GM12878 (cell line): ENCODE measurements at regions not wholly inside any gene's neighbourhood (a gene's known extent, or its start where the extent isn't known, plus 50 kb on each side); places are given as distances from the start of the nearest gene placed in this dataset.

Experiments
- ATF3 ChIP-seq: IDR thresholded peaks from 2 replicates; pipeline ENCODE4 v1.6.1; 2011; ENCODE audit warnings: low read depth, mild to moderate bottlenecking, low read length, moderate library complexity, borderline replicate concordance; ENCODE audit errors: extremely low read depth
- CEBPB ChIP-seq, 2 experiments: fragments of 150-350 bp in 1 of 2; IDR thresholded peaks; 2 replicates each; pipeline ENCODE4 v1.6.1; 2012 to 2014; ENCODE audit warnings: low read depth in 2 of 2, low read length in 2 of 2, borderline replicate concordance in 1 of 2, inconsistent platforms in 1 of 2
- CTCF ChIP-seq, 3 experiments: IDR thresholded peaks in 2 of 3; conservative IDR thresholded peaks in 1 of 3; 2 replicates each; pipeline ENCODE4 v1.5.1; 2011; ENCODE audit warnings: low read depth in 3 of 3, low read length in 3 of 3, mild to moderate bottlenecking in 3 of 3, control low read depth in 2 of 3, moderate library complexity in 2 of 3, inconsistent platforms in 1 of 3, mixed read lengths in 1 of 3; ENCODE audit not compliant: control insufficient read depth in 2 of 3, insufficient read depth in 1 of 3; ENCODE audit errors: extremely low read depth in 1 of 3
- MAX ChIP-seq: IDR thresholded peaks from 2 replicates; pipeline ENCODE4 v1.6.1; 2012; ENCODE audit warnings: low read depth, low read length, improper control_type of control experiment
- RCOR1 ChIP-seq: conservative IDR thresholded peaks from 2 replicates; pipeline ENCODE4 v1.6.1; 2012; ENCODE audit warnings: low read depth, low read length, improper control_type of control experiment
- ZBED1 ChIP-seq: IDR thresholded peaks from 2 replicates; pipeline ENCODE4 v1.6.1; 2016; ENCODE audit warnings: borderline replicate concordance
- ZNF274 ChIP-seq: IDR thresholded peaks from one replicate; pipeline ENCODE4 v1.8.0; 2011; ENCODE audit not compliant: insufficient read length, insufficient read depth
- ZZZ3 ChIP-seq: IDR thresholded peaks from 2 replicates; pipeline ENCODE4 v1.6.1; 2011; ENCODE audit warnings: low read depth; ENCODE audit not compliant: control insufficient read depth, insufficient read length

- no peak for TF ChIP-seq CTCF (IDR thresholded peaks at IDR 0.05 in 2 of 3, conservative IDR thresholded peaks at IDR 0.05 in 1 of 3; ENCODE audit: control insufficient read depth in 2 of 3, extremely low read depth in 1 of 3, insufficient read depth in 1 of 3, low read depth in 3 of 3, low read length in 3 of 3)
- TF ChIP-seq ZZZ3: no peak
- TF ChIP-seq ATF3: no peak
- TF ChIP-seq MAX: no peak
- TF ChIP-seq ZNF274: no peak
- TF ChIP-seq ZBED1: no peak
- no peak for TF ChIP-seq RCOR1
- no peak for TF ChIP-seq CEBPB (IDR thresholded peaks at IDR 0.05; ENCODE audit: borderline replicate concordance in 1 of 2, low read depth in 2 of 2, low read length in 2 of 2)
These were observed 303.0 kb upstream of the TLE4 start for GRCh38 chr9:79268806-79269205.
